IMR-90 (cell line): ENCODE measurements at regions not wholly inside any gene's neighbourhood (a gene's known extent, or its start where the extent isn't known, plus 50 kb on each side); places are given as distances from the start of the nearest gene placed in this dataset.

Experiments
- ATAC-seq: fragments of 200-7000 bp; cut with Tn5 transposase; 2 replicates; pipeline ENCODE4 v1.9.1; 2020; ENCODE audit warnings: low read depth, mild to moderate bottlenecking, moderate library complexity
- BruUV-seq: library from RNA; stranded (reverse); fragments of 400-500 nt; replicated peaks from 2 replicates; lab custom pipeline; 2021; lab: Mats Ljungman, UMichigan
- CTCF ChIA-PET: fragments of 300-600 bp; formaldehyde crosslinking; extraction: SDS; loops from one replicate; lab custom pipeline; 2021; ENCODE audit warnings: antibody characterized with exemption; lab: Yijun Ruan, JAX
- POLR2A ChIA-PET: fragments of 300-600 bp; sonication (Branson Sonifier 250); formaldehyde crosslinking; loops from one replicate; lab custom pipeline; 2022; ENCODE audit warnings: antibody characterized with exemption; ENCODE audit not compliant: unreplicated experiment; lab: Charles Lee
- DNase-seq: peaks from one replicate; pipeline ENCODE4 v3.0.0; 2013
- H2AFZ ChIP-seq: replicated peaks from 2 replicates; pipeline ENCODE3; 2013; ENCODE audit warnings: low read length, mild to moderate bottlenecking; ENCODE audit not compliant: poor library complexity
- H2AK5ac ChIP-seq: 2 replicates; pipeline ENCODE4 v1.6.1; 2013; ENCODE audit warnings: low read depth, low read length, inconsistent platforms
- H2AK9ac ChIP-seq: replicated peaks from 2 replicates; pipeline ENCODE3; 2013; ENCODE audit warnings: mild to moderate bottlenecking, low read depth, low read length, moderate library complexity; ENCODE audit not compliant: poor library complexity
- H2BK120ac ChIP-seq: 2 replicates; pipeline ENCODE4 v1.6.1; 2013; ENCODE audit warnings: low read depth, low read length, inconsistent platforms
- H2BK15ac ChIP-seq: 3 replicates; pipeline ENCODE4 v1.6.1; 2013; ENCODE audit warnings: low read depth, low read length, inconsistent platforms
- H2BK20ac ChIP-seq: 2 replicates; pipeline ENCODE4 v1.6.1; 2013; ENCODE audit warnings: low read depth, mild to moderate bottlenecking, inconsistent platforms, low read length, moderate library complexity
- H2BK5ac ChIP-seq: 2 replicates; pipeline ENCODE4 v1.6.1; 2013; ENCODE audit warnings: mild to moderate bottlenecking, low read depth, low read length, inconsistent platforms; ENCODE audit not compliant: poor library complexity, severe bottlenecking
- H3K14ac ChIP-seq: replicated peaks from 2 replicates; pipeline ENCODE4 v1.6.1; 2013; ENCODE audit warnings: low read depth, low read length, inconsistent platforms
- H3K18ac ChIP-seq: 2 replicates; pipeline ENCODE4 v1.6.1; 2013; ENCODE audit warnings: low read depth, low read length, control low read depth
- H3K23ac ChIP-seq: 2 replicates; pipeline ENCODE4 v1.6.1; 2013; ENCODE audit warnings: low read depth, low read length, inconsistent platforms
- H3K27ac ChIP-seq: 2 replicates; pipeline ENCODE4 v1.5.1; 2013; ENCODE audit warnings: mild to moderate bottlenecking, control low read depth, low read length; ENCODE audit not compliant: insufficient read depth
- H3K27me3 ChIP-seq: 2 replicates; pipeline ENCODE4 v1.6.1; 2013; ENCODE audit warnings: low read length; ENCODE audit not compliant: control insufficient read depth, insufficient read depth
- H3K36me3 ChIP-seq: 2 replicates; pipeline ENCODE4 v1.6.1; 2013; ENCODE audit warnings: low read length, mixed read lengths; ENCODE audit not compliant: control insufficient read depth, insufficient read depth
- H3K4ac ChIP-seq: 2 replicates; pipeline ENCODE4 v1.6.1; 2013; ENCODE audit warnings: low read depth, low read length, inconsistent platforms
- H3K4me1 ChIP-seq: 2 replicates; pipeline ENCODE4 v1.6.1; 2013; ENCODE audit warnings: low read length, mixed read lengths; ENCODE audit not compliant: control insufficient read depth, insufficient read depth
- H3K4me2 ChIP-seq: 2 replicates; pipeline ENCODE4 v1.6.1; 2013; ENCODE audit warnings: low read depth, mild to moderate bottlenecking, control low read depth, low read length, moderate library complexity
- H3K4me3 ChIP-seq: 2 replicates; pipeline ENCODE4 v1.5.1; 2013; ENCODE audit warnings: low read depth, mild to moderate bottlenecking, control low read depth, low read length, moderate library complexity; ENCODE audit not compliant: insufficient read depth
- H3K56ac ChIP-seq: 2 replicates; pipeline ENCODE4 v1.6.1; 2013; ENCODE audit warnings: low read length, inconsistent platforms; ENCODE audit not compliant: insufficient read depth; ENCODE audit errors: extremely low read depth
- H3K79me1 ChIP-seq, 2 experiments: 2 replicates each; pipeline ENCODE4 v1.6.1; 2013; ENCODE audit warnings: low read length in 2 of 2, inconsistent platforms in 1 of 2, low read depth in 1 of 2
- H3K9ac ChIP-seq: 2 replicates; pipeline ENCODE4 v1.6.1; 2013; ENCODE audit warnings: low read depth, low read length, control low read depth
- H3K9me1 ChIP-seq: 2 replicates; pipeline ENCODE4 v1.6.1; 2013; ENCODE audit warnings: low read length, inconsistent platforms; ENCODE audit not compliant: insufficient read depth
- H3K9me3 ChIP-seq: 2 replicates; pipeline ENCODE4 v1.6.1; 2013; ENCODE audit warnings: low read length; ENCODE audit not compliant: control insufficient read depth, insufficient read depth
- H4K20me1 ChIP-seq: 2 replicates; pipeline ENCODE4 v1.6.1; 2013; ENCODE audit warnings: low read length, inconsistent platforms; ENCODE audit not compliant: insufficient read depth
- H4K5ac ChIP-seq: 2 replicates; pipeline ENCODE4 v1.6.1; 2013; ENCODE audit warnings: mild to moderate bottlenecking, low read depth, low read length, control low read depth
- H4K8ac ChIP-seq, 2 experiments: 2 replicates each; pipeline ENCODE4 v1.6.1; 2013; ENCODE audit warnings: low read depth in 2 of 2, low read length in 2 of 2, control low read depth in 1 of 2, inconsistent platforms in 1 of 2
- H4K91ac ChIP-seq: 2 replicates; pipeline ENCODE4 v1.6.1; 2013; ENCODE audit warnings: low read depth, low read length, inconsistent platforms; ENCODE audit not compliant: insufficient read depth
- CEBPB ChIP-seq: IDR thresholded peaks from 2 replicates; pipeline ENCODE4 v1.6.1; 2012; ENCODE audit warnings: low read depth, low read length, improper control_type of control experiment
- CHD1 ChIP-seq: IDR thresholded peaks from 2 replicates; pipeline ENCODE4 v1.6.1; 2012; ENCODE audit warnings: low read depth, low read length, improper control_type of control experiment
- FOS ChIP-seq: fragments of 150-350 bp; IDR thresholded peaks from 2 replicates; pipeline ENCODE4 v1.6.1; 2016; ENCODE audit warnings: low read depth, low read length
- MAFK ChIP-seq: IDR thresholded peaks from 2 replicates; pipeline ENCODE4 v1.6.1; 2012; ENCODE audit warnings: low read depth, low read length, improper control_type of control experiment
- MAZ ChIP-seq: IDR thresholded peaks from 2 replicates; pipeline ENCODE4 v1.6.1; 2012; ENCODE audit warnings: low read depth, mild to moderate bottlenecking, low read length, improper control_type of control experiment, moderate library complexity, borderline replicate concordance
- NFE2L2 ChIP-seq: fragments of 150-350 bp; IDR thresholded peaks from 2 replicates; pipeline ENCODE4 v1.6.1; 2016; ENCODE audit warnings: low read depth, mild to moderate bottlenecking, low read length
- POLR2A ChIP-seq: IDR thresholded peaks from 2 replicates; pipeline ENCODE4 v1.6.1; 2012; ENCODE audit warnings: mild to moderate bottlenecking, low read depth, low read length
- RCOR1 ChIP-seq: IDR thresholded peaks from 2 replicates; pipeline ENCODE4 v1.6.1; 2012; ENCODE audit warnings: mild to moderate bottlenecking, low read length, improper control_type of control experiment; ENCODE audit not compliant: insufficient replicate concordance
- RFX5 ChIP-seq: IDR thresholded peaks from 2 replicates; pipeline ENCODE4 v1.8.0; 2012; ENCODE audit warnings: low read depth, mild to moderate bottlenecking, low read length, moderate library complexity
- SMC3 ChIP-seq: fragments of 150-350 bp; IDR thresholded peaks from 2 replicates; pipeline ENCODE4 v1.6.1; 2016; ENCODE audit warnings: low read depth, mild to moderate bottlenecking, antibody characterized with exemption, low read length, moderate library complexity
- WGBS, 2 experiments: methylation state at CpG; one replicate each; pipeline versions ENCODE4 v1.1.5 to v1.1.7; 2013; ENCODE audit warnings: missing lambda C conversion rate in 2 of 2; ENCODE audit not compliant: insufficient read length in 1 of 2; ENCODE audit errors: extremely low coverage in 2 of 2; 5-methylcytosine and 5-hydroxymethylcytosine counted together
- dilution Hi-C: fragments of 300-500 bp; cut with HindIII; formaldehyde crosslinking; loops from one replicate; pipeline ENCODE4 v1.14.3; 2018; ENCODE audit warnings: low sequenced_read_pairs; ENCODE audit not compliant: unreplicated experiment
- in situ Hi-C: fragments of 300-500 bp; cut with MboI; formaldehyde crosslinking; loops from 3 replicates; pipeline ENCODE4 v1.14.3; 2019; ENCODE audit warnings: low sequenced_read_pairs, inconsistent platforms, mixed read lengths
- intact Hi-C: fragments of 100-400 bp; cut with micrococcal nuclease; formaldehyde crosslinking; loops from 2 replicates; pipeline ENCODE4 v1.10.0; 2022
- TF ChIP-seq, protein P1 (sequence below): fragments of 150-350 bp; IDR thresholded peaks from 2 replicates; pipeline ENCODE4 v1.6.1; 2017; ENCODE audit warnings: mild to moderate bottlenecking, antibody characterized with exemption, low read length, low read depth
- TF ChIP-seq, protein P2 (sequence below): fragments of 150-350 bp; IDR thresholded peaks from 2 replicates; pipeline ENCODE4 v1.6.1; 2016; ENCODE audit warnings: low read depth, mild to moderate bottlenecking, low read length, moderate library complexity, borderline replicate concordance
- TF ChIP-seq, protein P3 (sequence below): conservative IDR thresholded peaks from 2 replicates; pipeline ENCODE4 v1.5.1; 2012; ENCODE audit warnings: mild to moderate bottlenecking, low read depth, low read length, improper control_type of control experiment

DNA sequence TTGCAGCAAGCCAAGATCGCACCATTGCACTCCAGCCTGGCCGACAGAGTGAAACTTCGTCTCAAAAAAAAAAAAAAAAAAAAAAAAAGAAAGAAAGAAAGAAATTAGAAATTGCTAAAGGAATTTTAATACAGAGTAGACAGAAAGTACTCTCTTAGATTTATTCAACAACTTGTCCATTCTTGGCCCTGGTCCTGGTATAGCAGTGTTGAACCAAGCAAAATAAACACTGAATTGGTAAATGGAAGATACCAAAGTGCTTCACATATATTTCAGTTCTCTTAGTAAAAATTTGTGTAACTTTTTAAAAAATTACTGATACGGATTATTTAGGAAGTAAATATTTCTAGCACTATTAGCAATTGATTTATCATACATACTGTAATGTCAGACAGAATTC is 165.9 kb upstream of the TLL1 start:
- intact Hi-C loops: no loop called here
- Histone ChIP-seq H3K79me1 (no peaks in the 10 kb centered on the region), H3K9ac (no peak overlapping the region), H3K56ac (no peak overlapping the region), H3K4ac (no peak overlapping the region), H3K14ac (no peak overlapping the region), H2BK15ac (no peak overlapping the region), H4K20me1 (no peaks in the 10 kb centered on the region), H3K36me3 (no peaks in the 10 kb centered on the region), H3K27me3 (no peaks in the 10 kb centered on the region), H2BK5ac (no peak overlapping the region), H2AK5ac (no peak overlapping the region), H4K8ac (no peak overlapping the region), H3K9me3 (peaks cover 8% of the 10 kb centered on the region), H3K27ac (no peak overlapping the region), H3K4me2 (no peak overlapping the region), H2BK120ac (no peak overlapping the region), H2BK20ac (no peak overlapping the region), H2AFZ (no peak overlapping the region), H4K5ac (no peak overlapping the region), H3K4me3 (no peak overlapping the region), H3K18ac (no peak overlapping the region), H3K23ac (no peak overlapping the region), H3K9me1 (no peaks in the 10 kb centered on the region), H4K91ac (no peak overlapping the region), H3K4me1 (no peaks in the 10 kb centered on the region), H2AK9ac (no peak overlapping the region)
- CTCF ChIA-PET: no interaction called here
- POLR2A ChIA-PET: no interaction called here
- DNase-seq: no peak
- no peak for ATAC-seq
- TF ChIP-seq, protein P1, sequence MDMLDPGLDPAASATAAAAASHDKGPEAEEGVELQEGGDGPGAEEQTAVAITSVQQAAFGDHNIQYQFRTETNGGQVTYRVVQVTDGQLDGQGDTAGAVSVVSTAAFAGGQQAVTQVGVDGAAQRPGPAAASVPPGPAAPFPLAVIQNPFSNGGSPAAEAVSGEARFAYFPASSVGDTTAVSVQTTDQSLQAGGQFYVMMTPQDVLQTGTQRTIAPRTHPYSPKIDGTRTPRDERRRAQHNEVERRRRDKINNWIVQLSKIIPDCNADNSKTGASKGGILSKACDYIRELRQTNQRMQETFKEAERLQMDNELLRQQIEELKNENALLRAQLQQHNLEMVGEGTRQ: no peak
- TF ChIP-seq MAFK (no peak), CEBPB (no peak), MAZ (no peak), SMC3 (no peak), CHD1 (no peak), RFX5 (no peak), NFE2L2 (no peak), POLR2A (no peak), FOS (no peak), RCOR1 (no peak)
- TF ChIP-seq, protein P2, sequence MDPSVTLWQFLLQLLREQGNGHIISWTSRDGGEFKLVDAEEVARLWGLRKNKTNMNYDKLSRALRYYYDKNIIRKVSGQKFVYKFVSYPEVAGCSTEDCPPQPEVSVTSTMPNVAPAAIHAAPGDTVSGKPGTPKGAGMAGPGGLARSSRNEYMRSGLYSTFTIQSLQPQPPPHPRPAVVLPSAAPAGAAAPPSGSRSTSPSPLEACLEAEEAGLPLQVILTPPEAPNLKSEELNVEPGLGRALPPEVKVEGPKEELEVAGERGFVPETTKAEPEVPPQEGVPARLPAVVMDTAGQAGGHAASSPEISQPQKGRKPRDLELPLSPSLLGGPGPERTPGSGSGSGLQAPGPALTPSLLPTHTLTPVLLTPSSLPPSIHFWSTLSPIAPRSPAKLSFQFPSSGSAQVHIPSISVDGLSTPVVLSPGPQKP: no peak
- TF ChIP-seq, protein P3, sequence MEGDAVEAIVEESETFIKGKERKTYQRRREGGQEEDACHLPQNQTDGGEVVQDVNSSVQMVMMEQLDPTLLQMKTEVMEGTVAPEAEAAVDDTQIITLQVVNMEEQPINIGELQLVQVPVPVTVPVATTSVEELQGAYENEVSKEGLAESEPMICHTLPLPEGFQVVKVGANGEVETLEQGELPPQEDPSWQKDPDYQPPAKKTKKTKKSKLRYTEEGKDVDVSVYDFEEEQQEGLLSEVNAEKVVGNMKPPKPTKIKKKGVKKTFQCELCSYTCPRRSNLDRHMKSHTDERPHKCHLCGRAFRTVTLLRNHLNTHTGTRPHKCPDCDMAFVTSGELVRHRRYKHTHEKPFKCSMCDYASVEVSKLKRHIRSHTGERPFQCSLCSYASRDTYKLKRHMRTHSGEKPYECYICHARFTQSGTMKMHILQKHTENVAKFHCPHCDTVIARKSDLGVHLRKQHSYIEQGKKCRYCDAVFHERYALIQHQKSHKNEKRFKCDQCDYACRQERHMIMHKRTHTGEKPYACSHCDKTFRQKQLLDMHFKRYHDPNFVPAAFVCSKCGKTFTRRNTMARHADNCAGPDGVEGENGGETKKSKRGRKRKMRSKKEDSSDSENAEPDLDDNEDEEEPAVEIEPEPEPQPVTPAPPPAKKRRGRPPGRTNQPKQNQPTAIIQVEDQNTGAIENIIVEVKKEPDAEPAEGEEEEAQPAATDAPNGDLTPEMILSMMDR: no peak
- dilution Hi-C loops: no loop called here
- no TSS peak for BruUV-seq
- no CpG with 5 or more reads among the region's 4 CpGs for WGBS, 2 experiments
- in situ Hi-C loops: no loop called here
